ENCODE measurements at regions not wholly inside any gene's neighbourhood (a gene's known extent, or its start where the extent isn't known, plus 50 kb on each side); places are given as distances from the start of the nearest gene placed in this dataset.
A peak's percentile ranks its signal among the peaks of the same experiment; 100 is the strongest.
"Not testable (repeated sequence)": the region's sequence is repeated elsewhere in the genome, so short reads cannot be mapped to it uniquely, and the experiment has no call there.

DNA sequence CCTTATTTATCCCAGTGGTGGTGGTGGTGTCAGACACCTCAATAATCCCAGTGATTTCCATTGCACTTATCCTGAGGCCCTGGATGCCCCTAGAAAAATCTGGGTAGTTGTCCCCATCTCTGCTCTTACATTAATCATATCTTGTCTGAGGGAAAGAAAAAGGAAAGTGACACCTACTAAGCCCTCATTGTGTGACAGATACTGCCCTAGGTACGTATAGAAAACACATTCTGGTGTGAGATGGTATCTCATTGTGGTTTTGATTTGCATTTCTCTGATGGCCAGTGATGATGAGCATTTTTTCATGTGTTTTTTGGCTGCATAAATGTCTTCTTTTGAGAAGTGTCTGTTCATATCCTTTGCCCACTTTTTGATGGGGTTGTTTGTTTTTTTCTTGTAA is 162.6 kb upstream of the JADE1 start:
- not testable (repeated sequence) for DNase-seq

DNA sequence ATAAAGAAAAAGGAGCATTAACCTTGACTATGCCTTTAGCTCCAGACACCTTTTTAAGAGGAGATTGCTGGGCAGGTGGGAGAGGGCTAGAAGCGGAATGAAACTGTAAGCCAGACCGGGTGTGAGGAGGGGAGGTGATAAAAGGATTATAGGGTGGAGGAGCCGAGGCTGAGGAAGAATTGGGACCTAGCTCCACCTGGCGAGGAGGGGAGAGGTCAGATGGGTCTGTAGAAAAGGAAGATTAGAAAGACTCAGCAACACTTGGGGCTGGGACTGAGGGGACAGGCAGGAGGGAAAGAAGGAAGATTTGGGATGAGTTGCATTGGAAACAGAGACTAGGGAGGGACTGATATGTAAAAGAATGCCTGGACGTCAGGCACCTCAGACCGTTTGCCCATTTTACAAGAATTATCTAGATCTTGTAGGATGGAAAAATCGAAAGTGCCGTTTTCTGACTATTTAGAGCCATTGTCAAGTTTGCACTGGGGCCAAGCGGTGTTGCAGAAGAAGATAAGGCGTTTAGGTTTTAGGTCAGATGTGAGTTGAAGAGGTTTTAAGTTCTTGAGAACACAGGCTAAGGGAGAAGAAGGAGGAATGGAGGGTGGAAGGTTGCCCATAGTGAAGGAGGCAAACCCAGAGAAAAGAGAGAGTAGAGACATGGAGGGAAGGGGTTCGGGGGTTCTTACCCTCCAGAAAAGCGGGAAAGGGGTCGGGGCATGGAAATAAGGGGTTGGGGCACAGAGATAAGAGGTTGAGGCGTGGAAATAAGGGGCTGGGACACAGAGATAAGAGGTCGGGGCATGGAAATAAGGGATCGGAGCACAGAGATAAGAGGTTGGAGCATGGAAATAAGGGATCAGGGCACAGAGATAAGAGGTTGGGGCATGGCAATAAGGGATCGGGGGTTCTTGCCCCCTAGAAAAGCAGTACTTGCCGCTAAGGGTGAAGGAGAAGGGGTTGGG is 164.5 kb upstream of the JADE1 start:
- not testable (repeated sequence) for DNase-seq

DNA sequence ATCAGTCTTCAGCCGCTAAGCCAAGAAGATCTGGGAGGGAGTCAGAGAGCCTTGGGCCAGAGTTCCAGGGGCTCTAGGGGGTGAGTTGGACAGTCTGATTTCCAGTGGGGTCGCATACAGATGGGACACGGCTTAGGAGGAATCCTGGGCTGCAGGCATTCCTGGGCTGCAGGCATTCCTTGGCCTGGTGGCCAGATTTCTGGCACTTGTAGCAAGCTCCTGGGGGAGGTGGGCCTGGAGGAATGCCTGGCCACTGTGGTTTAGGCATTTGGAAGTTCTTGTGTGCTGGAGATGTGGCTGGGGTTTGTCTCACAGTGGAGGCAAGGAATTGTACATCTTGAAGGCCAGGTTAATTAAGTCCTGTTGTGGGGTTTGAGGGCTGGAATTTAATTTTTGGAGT is 165.4 kb upstream of the JADE1 start:
- DNase-seq, result not testable (repeated sequence)

DNA sequence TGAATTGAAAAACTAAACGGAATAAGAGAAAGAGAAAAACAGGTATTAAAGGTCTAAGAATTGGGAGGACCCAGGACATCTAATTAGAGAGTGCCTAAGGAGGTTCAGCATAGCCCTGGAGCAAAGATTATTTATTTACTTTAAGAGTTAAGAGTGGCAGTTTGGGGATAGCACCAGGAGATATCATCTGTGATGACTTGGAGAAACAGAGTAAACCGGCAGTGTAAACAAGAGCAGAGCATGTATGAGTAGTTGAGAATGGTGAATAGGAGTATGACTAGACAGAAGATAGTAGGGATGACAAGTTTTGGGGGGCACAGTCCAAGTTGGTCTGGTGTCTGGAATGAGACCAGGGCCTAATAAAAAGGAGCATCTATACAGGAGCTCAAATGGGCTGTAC is 167.9 kb upstream of the JADE1 start:
- not testable (repeated sequence) for DNase-seq

DNA sequence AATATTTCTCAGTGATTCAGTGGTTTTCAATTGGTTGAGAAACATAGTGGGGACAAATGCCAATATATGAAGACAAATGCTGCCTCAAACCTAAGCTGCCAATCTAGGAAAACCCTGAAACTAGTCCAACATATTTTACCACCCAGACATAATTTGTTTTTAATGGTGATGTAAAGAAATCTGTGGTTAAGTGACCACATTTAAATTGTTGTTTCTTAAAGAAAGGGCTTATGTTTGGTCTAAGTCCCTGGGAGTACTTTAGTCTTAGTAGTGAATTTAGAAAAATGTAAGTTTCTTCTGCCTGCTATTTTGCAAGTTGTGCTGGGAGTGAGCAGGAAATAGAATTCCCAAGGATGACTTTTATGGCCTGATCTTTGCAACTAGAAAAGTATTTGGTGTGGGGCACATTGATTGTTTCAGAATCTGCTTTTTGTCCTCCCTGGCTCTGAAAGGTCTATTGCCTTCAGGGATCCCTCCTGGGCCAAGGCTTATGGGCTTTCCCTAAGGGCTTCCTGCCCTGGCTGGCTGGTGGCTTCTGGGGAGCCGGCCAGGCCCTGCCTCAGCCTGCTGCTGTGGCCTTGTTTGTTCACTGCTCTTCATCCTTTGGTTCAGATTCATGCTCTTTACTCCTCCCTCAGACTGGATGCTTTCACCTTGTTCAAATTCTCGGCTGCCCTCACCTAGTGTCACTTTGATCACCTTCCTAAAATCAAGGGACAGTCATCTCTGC is 169.8 kb upstream of the JADE1 start:
- no peak for DNase-seq

DNA sequence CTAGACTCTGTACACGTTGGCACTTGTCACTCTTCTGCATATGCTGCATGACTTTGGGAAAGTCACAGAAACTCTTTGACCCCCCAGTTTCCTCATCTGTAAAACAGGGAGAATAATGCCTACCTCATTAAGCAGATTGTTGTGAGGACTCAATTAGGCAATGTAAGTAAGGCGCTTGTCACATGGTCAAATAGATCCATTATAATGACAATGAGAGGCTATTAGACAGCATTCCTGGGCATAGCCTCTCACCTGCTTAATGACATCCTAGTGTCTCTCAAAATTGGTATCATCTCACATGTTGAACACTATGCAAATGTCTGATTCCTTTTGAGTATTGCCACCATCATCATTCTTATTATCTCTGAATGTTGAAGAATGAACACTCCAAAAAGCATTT is 172.6 kb upstream of the JADE1 start:
- no peak for DNase-seq

DNA sequence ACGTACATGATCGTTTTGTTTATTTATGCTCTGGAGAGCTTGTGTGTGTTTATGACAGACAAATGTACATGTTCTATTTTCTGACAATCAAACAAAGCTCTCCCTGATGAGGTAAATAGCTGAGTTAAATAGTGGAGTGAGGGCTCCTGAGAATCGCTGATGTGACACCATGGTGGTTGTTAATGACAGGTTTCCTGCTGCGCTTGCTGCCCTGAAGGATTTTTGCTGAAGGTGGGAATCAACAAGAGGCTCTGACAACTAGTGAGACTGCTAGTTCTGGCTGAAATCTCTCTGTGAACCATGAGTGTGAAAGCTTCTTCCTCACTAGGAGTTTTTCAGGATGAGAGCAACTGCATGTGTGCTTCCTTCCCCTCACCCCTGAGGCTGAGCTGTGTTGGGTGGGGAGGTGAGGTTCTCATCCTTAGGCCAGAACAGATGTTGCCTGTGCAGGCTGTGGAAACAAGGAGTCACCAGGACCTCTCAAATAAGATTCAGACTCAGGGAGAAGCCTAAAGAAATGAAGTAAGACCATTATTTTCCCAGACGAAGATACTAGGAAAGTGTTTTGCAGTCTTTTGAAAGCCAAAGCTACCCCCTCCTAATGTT is 173.4 kb upstream of the JADE1 start:
- peak in 1 of 2 experiments; percentile 9 for DNase-seq

DNA sequence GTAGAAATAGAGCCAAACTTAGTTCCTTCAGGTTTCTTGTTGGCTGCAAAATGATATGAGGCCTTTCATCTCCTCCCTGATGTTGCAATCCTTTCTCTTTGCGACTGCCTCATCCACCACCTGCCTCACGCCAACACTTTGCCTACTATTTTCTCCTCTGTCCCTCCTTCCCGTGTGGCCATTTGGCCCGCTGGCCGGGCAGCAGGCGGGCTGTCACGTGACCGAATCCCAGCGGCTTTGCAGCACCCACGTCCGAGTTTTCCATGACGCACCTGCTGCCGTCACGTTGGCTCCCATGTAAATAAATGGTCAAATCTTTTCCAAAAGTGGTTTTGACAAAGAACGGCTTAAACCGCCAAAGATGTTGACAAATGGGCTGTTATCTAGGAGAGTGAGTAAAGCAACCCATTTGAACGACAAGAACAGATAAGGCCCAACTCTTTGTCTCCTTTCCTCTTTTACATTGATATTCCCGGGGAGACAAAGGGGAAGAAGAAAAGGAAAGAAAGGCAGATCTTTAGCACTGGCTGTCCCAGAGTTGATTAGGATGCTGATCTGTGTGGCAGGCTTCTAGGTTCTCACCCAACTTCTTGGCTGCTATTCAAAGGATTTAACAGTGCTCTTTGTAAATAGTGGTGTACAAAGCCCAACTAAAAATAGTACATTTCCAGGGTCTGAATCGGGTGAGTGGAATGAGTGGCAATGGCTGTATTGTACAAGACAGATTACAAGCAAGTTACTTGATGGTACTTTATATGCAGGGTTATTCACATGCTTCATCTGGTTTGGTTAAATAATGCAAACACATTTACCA is 174.2 kb upstream of the JADE1 start:
- DNase-seq, result no peak

DNA sequence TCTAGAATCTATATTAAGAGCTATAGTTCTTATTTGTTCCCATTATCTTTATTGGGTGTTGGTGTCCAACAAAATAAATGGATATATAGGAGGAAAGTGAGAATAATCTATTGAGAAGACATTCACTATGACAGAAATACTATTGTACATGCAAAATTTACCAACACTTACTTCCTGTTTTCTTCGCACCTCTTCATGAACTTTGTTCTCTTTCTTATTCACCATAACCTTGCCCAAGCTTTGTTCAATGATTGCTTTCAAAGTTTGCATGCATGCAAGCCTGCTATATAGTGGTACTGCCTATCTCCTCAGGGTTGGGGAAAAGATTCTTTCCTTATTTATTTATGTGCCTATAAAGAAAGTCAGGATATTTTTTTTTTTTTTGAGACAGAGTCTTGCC is 176.4 kb upstream of the JADE1 start:
- DNase-seq, result no peak

DNA sequence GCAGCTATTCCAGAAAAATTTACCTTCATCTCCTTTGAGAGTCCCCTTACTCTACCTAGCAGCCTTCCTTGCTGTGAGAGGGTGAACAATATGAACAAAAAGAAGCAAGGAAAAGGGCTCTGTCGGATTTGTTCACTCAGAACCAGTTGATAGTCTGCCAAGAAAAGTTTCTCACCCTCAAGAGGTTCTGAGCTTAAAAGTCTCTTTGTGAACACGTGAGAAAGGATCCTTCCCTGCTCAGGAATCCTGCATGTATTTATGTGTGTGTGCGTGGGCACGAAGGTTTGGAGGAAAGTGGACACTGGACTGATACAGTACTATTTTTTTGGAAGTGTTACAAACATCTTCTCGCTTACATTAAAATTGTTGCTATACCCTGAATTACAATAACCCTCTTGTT is 178.6 kb upstream of the JADE1 start:
- DNase-seq, result no peak

DNA sequence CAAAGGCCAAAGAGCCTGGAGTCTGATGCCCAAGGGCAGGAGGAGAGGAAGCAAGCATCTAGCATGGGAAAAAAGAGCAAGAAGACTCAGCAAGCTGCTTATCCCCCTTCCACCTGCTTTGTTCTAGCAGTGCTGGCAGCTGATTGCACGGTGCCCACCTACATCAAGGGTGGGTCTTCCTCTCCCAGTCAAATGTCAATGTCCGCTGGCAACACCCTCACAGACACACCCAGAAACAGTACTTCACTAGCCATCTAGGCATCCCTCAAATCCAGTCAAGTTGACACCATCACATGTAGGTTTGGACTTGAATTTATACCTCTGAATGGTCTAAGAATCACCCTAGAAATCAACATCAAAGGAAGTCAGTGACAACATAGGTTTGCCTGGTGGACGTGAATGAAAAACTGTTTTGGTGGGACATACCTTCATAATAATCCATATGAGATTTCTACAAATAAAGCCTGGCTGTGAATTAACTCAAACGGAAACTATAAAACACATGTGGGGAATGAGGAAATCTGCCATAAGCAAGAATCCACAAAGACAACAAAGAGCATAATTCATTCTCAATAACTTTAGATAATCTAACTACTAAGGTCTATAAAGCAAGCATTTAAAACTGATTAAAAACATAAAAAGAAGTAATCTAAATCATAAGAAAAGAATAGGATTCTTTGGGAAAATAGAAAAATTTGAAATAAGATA is 185.8 kb upstream of the JADE1 start:
- DNase-seq, result no peak

DNA sequence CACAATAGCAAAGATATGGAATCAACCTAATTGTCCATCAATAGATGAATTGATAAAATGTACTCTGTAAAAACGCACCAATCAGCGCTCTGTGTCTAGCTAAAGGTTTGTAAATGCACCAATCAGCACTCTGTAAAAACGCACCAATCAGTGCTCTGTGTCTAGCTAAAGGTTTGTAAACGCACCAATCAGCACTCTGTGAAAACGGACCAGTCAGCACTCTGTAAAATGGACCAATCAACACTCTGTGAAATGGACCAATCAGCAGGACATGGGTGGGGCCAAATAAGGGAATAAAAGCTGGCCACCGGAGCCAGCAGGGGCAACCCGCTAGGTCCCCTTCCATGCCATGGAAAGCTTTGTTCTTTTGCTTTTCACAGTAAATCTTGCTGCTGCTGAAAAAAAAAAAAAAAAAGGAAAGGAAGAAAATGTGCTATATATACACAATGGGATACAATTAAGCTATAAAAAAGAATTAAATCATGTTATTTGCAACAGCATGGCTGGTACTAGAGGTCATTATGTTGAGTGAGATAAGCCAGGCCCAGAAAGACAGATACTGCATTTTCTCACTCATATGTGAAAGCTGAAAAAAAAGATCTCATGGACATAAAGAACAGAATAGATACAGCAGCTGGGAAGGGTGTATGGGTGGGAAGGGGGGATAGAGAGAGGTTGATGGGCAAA is 189.1 kb upstream of the JADE1 start:
- not testable (repeated sequence) for DNase-seq

DNA sequence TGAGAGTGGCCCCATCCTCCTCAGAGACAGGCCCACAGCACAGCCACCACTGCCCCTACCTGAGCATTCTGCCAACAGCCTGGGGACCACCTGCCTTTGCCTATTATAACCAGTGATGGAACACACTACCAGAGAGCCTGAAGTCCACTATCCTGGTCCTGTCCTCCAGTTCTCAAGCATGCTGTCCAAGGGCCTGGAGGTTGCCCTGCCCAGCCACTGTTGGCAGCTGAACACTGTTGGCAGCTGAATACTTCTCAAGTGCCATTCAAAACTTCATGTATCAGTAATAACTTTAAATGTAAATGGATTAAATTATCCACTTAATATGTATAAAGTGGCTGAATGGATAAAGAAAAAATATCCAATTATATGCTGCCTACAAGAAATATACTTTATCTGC is 194.3 kb upstream of the JADE1 start:
- DNase-seq, result no peak

DNA sequence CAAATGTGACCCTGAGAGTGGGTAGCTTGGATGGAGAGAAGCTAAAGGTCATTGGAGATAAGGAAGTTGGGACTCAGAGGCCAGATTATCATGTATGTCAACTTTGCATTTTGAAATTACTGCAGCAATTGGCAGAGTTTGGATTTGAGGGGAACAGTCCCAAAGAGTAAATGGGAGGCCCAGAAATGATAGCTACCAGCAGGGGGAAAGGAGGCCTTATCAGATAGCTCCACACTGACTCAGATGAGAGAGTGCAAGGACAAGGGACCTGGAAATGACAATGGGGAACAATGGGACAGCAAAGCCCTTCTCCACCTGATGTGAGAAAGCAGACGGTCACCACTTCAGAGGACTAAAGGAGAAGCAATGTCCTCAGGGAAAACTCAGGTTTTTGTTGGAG is 201.5 kb upstream of the JADE1 start:
- DNase-seq, result no peak

DNA sequence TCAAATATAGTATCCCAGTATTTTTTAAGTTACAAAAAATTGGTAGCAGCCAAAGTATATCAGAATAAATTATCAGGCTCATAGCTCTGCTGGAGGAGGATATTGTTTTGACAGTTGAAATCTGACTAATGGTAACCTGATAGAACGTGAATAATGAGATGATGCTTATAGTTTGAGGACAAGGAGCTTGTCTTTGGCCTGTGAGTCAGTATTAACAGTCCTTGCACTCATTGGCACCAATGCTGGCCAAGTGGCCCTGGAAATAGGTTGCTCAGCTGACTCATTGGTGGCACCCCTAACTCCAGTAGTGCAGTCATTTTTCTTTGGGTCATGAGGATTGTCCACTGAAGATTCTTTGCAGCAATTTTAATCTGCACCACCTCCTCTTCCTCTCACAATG is 203.3 kb upstream of the JADE1 start:
- no peak for DNase-seq

DNA sequence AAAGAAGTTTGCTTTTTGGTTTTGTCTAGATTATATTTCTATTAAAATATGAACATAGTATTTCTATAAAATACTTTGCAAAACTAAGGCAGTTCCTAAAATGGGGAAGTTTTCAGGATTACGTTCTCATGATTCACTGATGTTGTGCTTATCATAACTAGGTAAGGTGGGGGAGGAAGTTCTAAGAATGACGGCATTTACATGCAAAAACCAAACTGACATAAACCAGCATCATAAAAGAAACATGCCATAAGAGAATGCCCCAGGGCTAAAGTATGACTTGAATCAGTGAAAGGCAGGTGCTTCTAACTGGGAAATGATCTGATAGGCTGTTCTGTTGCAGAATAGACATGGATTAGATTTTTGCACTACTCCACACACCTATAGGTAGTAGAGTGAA is 204.7 kb upstream of the JADE1 start:
- no peak for DNase-seq

DNA sequence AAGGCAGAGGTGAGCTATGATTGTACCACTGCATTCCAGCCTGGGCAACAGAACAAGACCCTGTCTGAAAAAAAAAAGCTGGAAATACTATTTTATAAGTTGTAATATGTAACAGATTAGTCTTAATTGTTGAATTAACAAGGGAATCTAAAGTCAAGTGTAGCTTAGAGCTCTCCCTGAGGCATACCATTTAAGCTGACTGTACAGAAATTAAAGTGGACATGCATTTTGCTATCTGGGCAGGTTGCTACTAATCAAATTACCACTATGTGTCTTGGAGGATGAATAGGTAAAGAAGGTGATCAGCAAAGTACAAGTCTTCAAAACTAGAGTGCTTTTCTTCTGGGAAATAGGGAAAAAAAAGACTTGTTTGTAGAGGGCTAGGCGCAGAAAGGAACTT is 205.3 kb upstream of the JADE1 start:
- no peak for DNase-seq

DNA sequence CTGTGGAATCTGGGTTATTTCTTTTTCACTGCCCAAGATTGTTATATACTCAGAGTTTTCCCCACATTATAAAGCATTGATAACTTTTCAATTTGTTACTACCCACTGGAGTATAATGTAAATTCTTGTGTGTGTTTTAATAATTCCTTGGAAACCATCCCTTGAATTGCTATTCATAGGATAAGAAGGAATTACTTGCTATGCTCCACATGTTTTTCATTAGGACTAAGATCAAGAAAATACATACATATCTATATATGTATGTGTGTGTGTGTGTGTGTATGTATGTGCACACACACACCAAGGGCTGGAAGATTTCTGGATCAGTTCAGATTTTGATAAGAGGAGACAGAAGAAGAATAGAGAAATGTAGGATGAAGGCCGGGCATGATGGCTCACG is 206.4 kb upstream of the JADE1 start:
- DNase-seq, result no peak

DNA sequence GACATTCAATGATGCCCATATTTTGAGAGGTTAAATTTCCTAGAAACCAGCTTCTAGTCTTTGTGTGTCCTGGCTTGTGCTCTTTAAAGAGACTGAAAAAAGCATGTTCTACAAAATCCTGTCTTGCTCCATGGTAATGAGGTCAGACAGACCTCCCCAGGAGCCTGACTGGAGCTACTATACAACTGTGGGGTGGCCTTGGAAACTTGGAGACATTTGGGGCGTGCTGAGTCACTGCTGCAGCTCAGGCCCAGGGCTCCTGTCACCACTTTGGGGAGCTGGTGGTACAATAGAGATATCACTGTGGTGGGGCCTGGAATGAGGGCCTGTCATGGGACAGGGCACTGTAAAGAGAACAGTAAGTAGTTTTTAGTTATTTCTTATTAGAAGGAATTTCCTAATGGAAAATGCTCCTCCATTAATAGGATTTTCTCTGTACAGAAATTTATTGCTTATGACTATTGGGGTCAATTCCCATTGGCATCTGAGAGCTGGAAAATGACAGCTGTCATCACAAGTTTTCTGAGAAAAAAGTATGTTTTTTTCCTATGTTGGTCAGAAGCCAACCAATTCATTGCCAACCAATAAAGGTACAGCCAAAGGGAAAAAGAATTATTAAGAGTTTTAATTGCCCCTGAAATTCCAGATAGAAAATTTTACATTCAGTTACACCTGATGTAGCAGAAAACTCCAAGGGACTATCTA is 207.4 kb upstream of the JADE1 start:
- no peak for DNase-seq

DNA sequence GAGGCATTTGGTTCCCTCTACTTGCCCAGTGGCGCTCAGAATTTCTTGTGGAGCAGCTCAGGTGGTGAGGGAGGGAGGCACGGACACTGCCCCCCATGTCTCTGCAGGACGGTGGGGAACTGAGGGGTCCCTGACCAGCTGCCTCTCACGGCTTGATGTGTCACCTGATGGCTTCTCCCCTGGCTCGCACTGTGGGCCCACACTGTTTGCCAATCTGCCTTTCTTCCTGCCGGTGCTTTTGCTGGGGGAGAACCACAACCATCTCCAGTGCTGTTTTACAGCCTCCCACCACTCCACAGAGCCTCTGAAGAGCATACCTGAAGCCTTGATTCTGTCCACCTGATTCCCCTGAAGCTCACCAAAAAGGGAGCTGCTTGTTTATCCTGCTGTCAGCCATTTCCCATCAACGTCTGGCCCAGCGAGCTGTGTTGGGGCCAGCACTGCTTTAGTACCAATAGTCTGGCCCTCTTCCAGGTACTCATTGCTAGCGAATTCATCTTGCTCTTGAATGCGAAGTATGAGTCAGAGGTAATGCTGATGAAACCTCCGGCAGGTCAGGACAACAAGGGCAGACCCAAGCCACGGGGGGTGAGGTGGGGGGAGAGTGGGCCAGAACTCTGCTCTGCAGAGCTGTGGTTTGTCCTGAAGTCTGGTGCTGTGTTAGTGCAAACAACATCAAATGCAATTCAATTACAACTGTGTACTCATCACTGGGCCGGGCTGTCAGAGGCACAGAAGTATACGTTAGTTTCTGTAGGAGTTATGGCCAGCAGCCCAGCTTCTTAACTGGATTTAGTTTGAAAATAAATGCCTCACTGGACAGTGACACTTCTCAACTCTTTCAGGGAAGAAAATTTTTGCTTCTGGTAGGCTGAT is 208.3 kb upstream of the JADE1 start:
- DNase-seq, result peak in 1 of 2 experiments; percentile 29
